ENCODE measurements at regions not wholly inside any gene's neighbourhood (a gene's known extent, or its start where the extent isn't known, plus 50 kb on each side); places are given as distances from the start of the nearest gene placed in this dataset.

DNA sequence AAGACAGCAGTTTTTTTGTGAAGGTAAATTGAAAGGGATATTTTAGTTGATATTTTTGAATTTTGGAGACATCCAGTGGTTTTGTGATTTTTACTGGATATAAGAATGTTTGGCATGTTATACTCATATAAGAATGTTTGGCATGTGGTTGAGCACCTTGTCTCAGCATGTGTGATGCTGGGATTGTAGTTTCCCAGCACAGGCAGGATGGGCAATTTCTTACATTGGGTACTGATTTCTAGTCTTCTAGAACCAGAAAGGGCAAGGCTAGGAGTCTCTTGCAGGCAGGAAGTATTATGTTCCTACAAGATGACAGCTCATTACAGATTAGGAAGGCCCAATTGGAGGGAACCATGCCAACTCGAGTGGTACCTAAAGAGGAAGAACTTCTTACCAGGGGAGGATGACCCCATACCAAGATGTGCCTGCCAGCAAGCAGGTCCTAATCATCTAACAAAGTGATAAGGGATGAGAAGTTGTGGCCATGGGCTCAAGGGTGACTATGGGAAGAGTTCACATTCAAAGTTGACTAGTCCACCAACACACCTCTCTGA, 377.8 kb downstream of the UTRN start:
- peaks cover 59% of the 10 kb centered on the region for H3K4me1 Mint-ChIP-seq
- CTCF ChIA-PET = no interaction called here
- H3K27me3 Mint-ChIP-seq (ENCODE audit: low read depth) = peaks cover 65% of the 10 kb centered on the region
- no peak for ATAC-seq
- H3K9me3 Mint-ChIP-seq = no peaks in the 10 kb centered on the region
- H3K27ac Mint-ChIP-seq = no peak overlapping the region; the same call in 1 of the 2 replicates
- DNase-seq (ENCODE audit: low spot score) = no peak
- POLR2A ChIA-PET = interaction anchor here (0.5 kb wide), 1 partner anchor 130 kb away, joined by 4 read pairs; no protein-coding TSS in a partner anchor
- H3K4me3 Mint-ChIP-seq = no peak overlapping the region
- TF ChIP-seq ZNF219 (CRISPR knock-in tag; IDR thresholded peaks at IDR 0.05; ENCODE audit: borderline replicate concordance) = no peak
- no peak for TF ChIP-seq JUN (CRISPR knock-in tag; IDR thresholded peaks at IDR 0.05)
- TF ChIP-seq KAT7 (CRISPR knock-in tag; IDR thresholded peaks at IDR 0.05; ENCODE audit: borderline replicate concordance) = no peak
- no peak for TF ChIP-seq IRF2 (CRISPR knock-in tag; IDR thresholded peaks at IDR 0.05; ENCODE audit: borderline replicate concordance, low read depth)
- H3K36me3 Mint-ChIP-seq = peaks cover 3% of the 10 kb centered on the region; the same call in 1 of the 2 replicates

DNA sequence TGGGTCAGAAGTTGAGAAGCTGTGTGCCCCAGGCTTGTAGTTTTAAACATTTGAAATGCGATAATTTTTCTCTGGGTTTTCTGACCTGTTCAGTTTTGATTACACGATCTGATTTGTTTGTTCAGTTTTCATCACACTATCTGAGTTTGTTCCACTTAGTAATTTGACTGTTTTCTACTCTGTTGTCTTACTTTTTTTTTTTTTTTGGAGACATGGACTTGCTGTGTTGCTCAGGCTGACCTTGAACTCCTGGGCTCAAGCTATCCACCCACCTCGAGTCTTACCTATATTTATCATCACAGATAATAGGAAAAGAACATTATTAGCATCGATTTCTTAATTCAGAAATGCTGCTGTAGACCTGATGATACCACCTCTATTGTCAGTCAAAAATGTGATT, 379.1 kb downstream of the UTRN start:
- peaks cover 45% of the 10 kb centered on the region for H3K4me1 Mint-ChIP-seq
- TF ChIP-seq EMX1 (CRISPR knock-in tag; IDR thresholded peaks at IDR 0.05) (no peak), ZNF532 (CRISPR knock-in tag; IDR thresholded peaks at IDR 0.05; ENCODE audit: borderline replicate concordance) (no peak), TEAD1 (CRISPR knock-in tag; IDR thresholded peaks at IDR 0.05) (no peak), ZBTB21 (CRISPR knock-in tag; IDR thresholded peaks at IDR 0.05; ENCODE audit: borderline replicate concordance) (no peak), NFATC4 (CRISPR knock-in tag; IDR thresholded peaks at IDR 0.05) (no peak), ESRRA (CRISPR knock-in tag; IDR thresholded peaks at IDR 0.05; ENCODE audit: borderline replicate concordance) (no peak), SMAD3 (CRISPR knock-in tag; IDR thresholded peaks at IDR 0.05; ENCODE audit: borderline replicate concordance) (no peak), ELF4 (CRISPR knock-in tag; IDR thresholded peaks at IDR 0.05; ENCODE audit: low read depth) (no peak), ZNF425 (CRISPR knock-in tag; conservative IDR thresholded peaks at IDR 0.05) (no peak), ZNF121 (CRISPR knock-in tag; IDR thresholded peaks at IDR 0.05) (no peak), GTF2I (CRISPR knock-in tag; conservative IDR thresholded peaks at IDR 0.05) (no peak)
- TF ChIP-seq, protein P1, sequence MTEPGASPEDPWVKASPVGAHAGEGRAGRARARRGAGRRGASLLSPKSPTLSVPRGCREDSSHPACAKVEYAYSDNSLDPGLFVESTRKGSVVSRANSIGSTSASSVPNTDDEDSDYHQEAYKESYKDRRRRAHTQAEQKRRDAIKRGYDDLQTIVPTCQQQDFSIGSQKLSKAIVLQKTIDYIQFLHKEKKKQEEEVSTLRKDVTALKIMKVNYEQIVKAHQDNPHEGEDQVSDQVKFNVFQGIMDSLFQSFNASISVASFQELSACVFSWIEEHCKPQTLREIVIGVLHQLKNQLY (CRISPR knock-in tag; IDR thresholded peaks at IDR 0.05) = no peak
- TF ChIP-seq, protein P2, sequence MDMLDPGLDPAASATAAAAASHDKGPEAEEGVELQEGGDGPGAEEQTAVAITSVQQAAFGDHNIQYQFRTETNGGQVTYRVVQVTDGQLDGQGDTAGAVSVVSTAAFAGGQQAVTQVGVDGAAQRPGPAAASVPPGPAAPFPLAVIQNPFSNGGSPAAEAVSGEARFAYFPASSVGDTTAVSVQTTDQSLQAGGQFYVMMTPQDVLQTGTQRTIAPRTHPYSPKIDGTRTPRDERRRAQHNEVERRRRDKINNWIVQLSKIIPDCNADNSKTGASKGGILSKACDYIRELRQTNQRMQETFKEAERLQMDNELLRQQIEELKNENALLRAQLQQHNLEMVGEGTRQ (CRISPR knock-in tag; IDR thresholded peaks at IDR 0.05) = no peak
- TF ChIP-seq, protein P3, sequence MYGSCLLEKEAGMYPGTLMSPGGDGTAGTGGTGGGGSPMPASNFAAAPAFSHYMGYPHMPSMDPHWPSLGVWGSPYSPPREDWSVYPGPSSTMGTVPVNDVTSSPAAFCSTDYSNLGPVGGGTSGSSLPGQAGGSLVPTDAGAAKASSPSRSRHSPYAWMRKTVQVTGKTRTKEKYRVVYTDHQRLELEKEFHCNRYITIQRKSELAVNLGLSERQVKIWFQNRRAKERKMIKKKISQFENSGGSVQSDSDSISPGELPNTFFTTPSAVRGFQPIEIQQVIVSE (CRISPR knock-in tag; IDR thresholded peaks at IDR 0.05; ENCODE audit: borderline replicate concordance) = no peak
- TF ChIP-seq, protein P4, sequence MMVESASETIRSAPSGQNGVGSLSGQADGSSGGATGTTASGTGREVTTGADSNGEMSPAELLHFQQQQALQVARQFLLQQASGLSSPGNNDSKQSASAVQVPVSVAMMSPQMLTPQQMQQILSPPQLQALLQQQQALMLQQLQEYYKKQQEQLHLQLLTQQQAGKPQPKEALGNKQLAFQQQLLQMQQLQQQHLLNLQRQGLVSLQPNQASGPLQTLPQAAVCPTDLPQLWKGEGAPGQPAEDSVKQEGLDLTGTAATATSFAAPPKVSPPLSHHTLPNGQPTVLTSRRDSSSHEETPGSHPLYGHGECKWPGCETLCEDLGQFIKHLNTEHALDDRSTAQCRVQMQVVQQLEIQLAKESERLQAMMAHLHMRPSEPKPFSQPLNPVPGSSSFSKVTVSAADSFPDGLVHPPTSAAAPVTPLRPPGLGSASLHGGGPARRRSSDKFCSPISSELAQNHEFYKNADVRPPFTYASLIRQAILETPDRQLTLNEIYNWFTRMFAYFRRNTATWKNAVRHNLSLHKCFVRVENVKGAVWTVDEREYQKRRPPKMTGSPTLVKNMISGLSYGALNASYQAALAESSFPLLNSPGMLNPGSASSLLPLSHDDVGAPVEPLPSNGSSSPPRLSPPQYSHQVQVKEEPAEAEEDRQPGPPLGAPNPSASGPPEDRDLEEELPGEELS (CRISPR knock-in tag; IDR thresholded peaks at IDR 0.05) = no peak
- ChIA-PET CTCF (no interaction called here), POLR2A (interaction anchor here (0.7 kb wide), 1 partner anchor 1145 kb away, joined by 6 read pairs; no protein-coding TSS in a partner anchor)
- ATAC-seq = no peak
- no peak overlapping the region for H3K27ac Mint-ChIP-seq
- no peak overlapping the region for H3K4me3 Mint-ChIP-seq
- H3K36me3 Mint-ChIP-seq = peaks cover 5% of the 10 kb centered on the region; the same call in 1 of the 2 replicates
- H3K27me3 Mint-ChIP-seq (ENCODE audit: low read depth) = peaks cover 61% of the 10 kb centered on the region
- no peak for DNase-seq (ENCODE audit: low spot score)
- no peaks in the 10 kb centered on the region for H3K9me3 Mint-ChIP-seq

All from WTC11 (cell line).